ENCODE measurements at regions not wholly inside any gene's neighbourhood (a gene's known extent, or its start where the extent isn't known, plus 50 kb on each side); places are given as distances from the start of the nearest gene placed in this dataset.

- FAIRE-seq (no peak), DNase-seq (ENCODE audit: low read depth, low spot score) (no peak)
- dilution Hi-C loops (cut with MboI; ENCODE audit: extremely low pct_ligation_motif_present, low sequenced_read_pairs) = no loop called here
- Histone ChIP-seq H2AFZ (ENCODE audit: control insufficient read depth, low read length) (no peak overlapping the region), H3K4me2 (ENCODE audit: control insufficient read depth, extremely low read depth, insufficient read depth, low read depth, low read length) (no peak overlapping the region), H3K4me1 (ENCODE audit: control insufficient read depth, extremely low read depth, insufficient read depth, low read length) (no peaks in the 10 kb centered on the region), H3K36me3 (ENCODE audit: control insufficient read depth in 2 of 2, extremely low read depth in 1 of 2, insufficient read depth in 2 of 2, low read length in 2 of 2) (no peaks in the 10 kb centered on the region), H3K27ac (ENCODE audit: control insufficient read depth, insufficient read depth, low read length) (no peak overlapping the region), H4K20me1 (ENCODE audit: control insufficient read depth, extremely low read depth, insufficient read depth, low read length) (no peaks in the 10 kb centered on the region), H3K4me3 (ENCODE audit: control insufficient read depth in 2 of 3, extremely low read depth in 1 of 3, insufficient read depth in 2 of 3, low read depth in 1 of 3, low read length in 3 of 3) (no peak overlapping the region), H3K9me1 (ENCODE audit: control insufficient read depth, extremely low read depth, insufficient read depth, low read length) (no peaks in the 10 kb centered on the region), H3K79me2 (ENCODE audit: control insufficient read depth, insufficient read depth, low read length) (no peaks in the 10 kb centered on the region), H3K9me3 (ENCODE audit: control insufficient read depth, low read depth, low read length) (no peaks in the 10 kb centered on the region), H3K27me3 (ENCODE audit: control insufficient read depth, extremely low read depth, insufficient read depth, low read length) (no peaks in the 10 kb centered on the region), H3K9ac (ENCODE audit: control insufficient read depth, extremely low read depth, insufficient read depth, low read length) (no peak overlapping the region)
- TF ChIP-seq EZH2 (IDR thresholded peaks at IDR 0.05; ENCODE audit: low read length) (no peak), CTCF (optimal IDR thresholded peaks at IDR 0.05 in 1 of 3, IDR thresholded peaks at IDR 0.05 in 1 of 3, conservative IDR thresholded peaks at IDR 0.05 in 1 of 3; ENCODE audit: extremely low read depth in 1 of 3, insufficient read depth in 2 of 3, low read length in 3 of 3) (no peak)
These were observed 167.1 kb downstream of the SHOX2 start for GRCh38 chr3:157939166-157939565.

GRCh38 chr3:157938154-157938779, 168.0 kb downstream of the SHOX2 start:
- no peak for FAIRE-seq
- TF ChIP-seq EZH2 (IDR thresholded peaks at IDR 0.05; ENCODE audit: low read length) = no peak
- TF ChIP-seq CTCF (optimal IDR thresholded peaks at IDR 0.05 in 1 of 3, IDR thresholded peaks at IDR 0.05 in 1 of 3, conservative IDR thresholded peaks at IDR 0.05 in 1 of 3; ENCODE audit: extremely low read depth in 1 of 3, insufficient read depth in 2 of 3, low read length in 3 of 3) = no peak
- no peak for DNase-seq (ENCODE audit: low read depth, low spot score)
- no peaks in the 10 kb centered on the region for H3K36me3 ChIP-seq (ENCODE audit: control insufficient read depth in 2 of 2, extremely low read depth in 1 of 2, insufficient read depth in 2 of 2, low read length in 2 of 2)
- H3K9me3 ChIP-seq (ENCODE audit: control insufficient read depth, low read depth, low read length) = no peaks in the 10 kb centered on the region
- no peak overlapping the region for H3K27ac ChIP-seq (ENCODE audit: control insufficient read depth, insufficient read depth, low read length)
- dilution Hi-C loops (cut with MboI; ENCODE audit: extremely low pct_ligation_motif_present, low sequenced_read_pairs) = no loop called here
- no peak overlapping the region for H3K4me2 ChIP-seq (ENCODE audit: control insufficient read depth, extremely low read depth, insufficient read depth, low read depth, low read length)
- H3K9ac ChIP-seq (ENCODE audit: control insufficient read depth, extremely low read depth, insufficient read depth, low read length) = no peak overlapping the region
- H4K20me1 ChIP-seq (ENCODE audit: control insufficient read depth, extremely low read depth, insufficient read depth, low read length) = no peaks in the 10 kb centered on the region
- no peak overlapping the region for H3K4me3 ChIP-seq (ENCODE audit: control insufficient read depth in 2 of 3, extremely low read depth in 1 of 3, insufficient read depth in 2 of 3, low read depth in 1 of 3, low read length in 3 of 3)
- no peaks in the 10 kb centered on the region for H3K4me1 ChIP-seq (ENCODE audit: control insufficient read depth, extremely low read depth, insufficient read depth, low read length)
- H3K27me3 ChIP-seq (ENCODE audit: control insufficient read depth, extremely low read depth, insufficient read depth, low read length) = no peaks in the 10 kb centered on the region
- H2AFZ ChIP-seq (ENCODE audit: control insufficient read depth, low read length) = no peak overlapping the region
- no peaks in the 10 kb centered on the region for H3K9me1 ChIP-seq (ENCODE audit: control insufficient read depth, extremely low read depth, insufficient read depth, low read length)
- H3K79me2 ChIP-seq (ENCODE audit: control insufficient read depth, insufficient read depth, low read length) = no peaks in the 10 kb centered on the region
